Activated naive CD8-positive, alpha-beta T cell treated with anti-CD3 and anti-CD28 coated beads, Interleukin-2, amount 50 U/mL, for 24 hours (primary cell): ENCODE measurements at regions not wholly inside any gene's neighbourhood (a gene's known extent, or its start where the extent isn't known, plus 50 kb on each side); places are given as distances from the start of the nearest gene placed in this dataset.
"Not testable (repeated sequence)": the region's sequence is repeated elsewhere in the genome, so short reads cannot be mapped to it uniquely, and the experiment has no call there.

ENCODE experiments used
- ATAC-seq: fragments of 150-1000 bp; cut with Tn5 transposase; one replicate; pipeline ENCODE4 v1.10.0; 2021
- DNase-seq: peaks from one replicate; pipeline ENCODE4 v3.0.0; 2021
- H3K27ac Mint-ChIP-seq: one replicate; pipeline ENCODE4 v1.8.0; 2021; ENCODE audit warnings: mild to moderate bottlenecking, mixed read lengths
- H3K27me3 Mint-ChIP-seq: one replicate; pipeline ENCODE4 v1.8.0; 2021; ENCODE audit warnings: mixed read lengths
- H3K36me3 Mint-ChIP-seq: one replicate; pipeline ENCODE4 v1.8.0; 2021; ENCODE audit warnings: low read depth, mixed read lengths
- H3K4me1 Mint-ChIP-seq: one replicate; pipeline ENCODE4 v1.8.0; 2021; ENCODE audit warnings: mixed read lengths
- H3K4me3 Mint-ChIP-seq: one replicate; pipeline ENCODE4 v1.8.0; 2021; ENCODE audit warnings: mild to moderate bottlenecking, moderate library complexity, mixed read lengths
- H3K9me3 Mint-ChIP-seq: one replicate; pipeline ENCODE4 v1.8.0; 2021; ENCODE audit warnings: mixed read lengths

DNA sequence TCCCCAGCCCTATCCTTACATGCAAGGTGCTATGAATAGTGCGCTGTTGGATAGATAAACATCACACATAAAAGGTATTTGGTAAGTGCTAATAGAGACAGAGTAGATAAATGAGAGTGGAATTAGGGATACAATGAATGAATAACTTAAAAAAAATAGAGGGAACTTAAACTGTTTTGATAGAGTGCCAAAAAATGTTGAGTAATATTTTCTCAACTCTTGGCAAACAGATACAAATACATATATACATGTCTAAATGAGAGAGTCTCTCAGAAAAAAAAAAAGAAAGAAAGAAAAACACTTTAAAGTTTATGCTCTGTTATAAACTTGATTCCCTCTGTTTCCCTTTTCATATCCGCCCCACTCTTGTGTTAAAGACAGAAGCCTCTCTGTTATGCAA is 667.4 kb downstream of the ROBO2 start:
- no peaks in the 10 kb centered on the region for H3K9me3 Mint-ChIP-seq
- no peak overlapping the region for H3K27ac Mint-ChIP-seq
- H3K27me3 Mint-ChIP-seq = no peaks in the 10 kb centered on the region
- no peak for DNase-seq
- ATAC-seq = no peak
- no peaks in the 10 kb centered on the region for H3K36me3 Mint-ChIP-seq
- no peaks in the 10 kb centered on the region for H3K4me1 Mint-ChIP-seq
- H3K4me3 Mint-ChIP-seq = no peak overlapping the region

GRCh38 chr3:77709155-77709554 is 669.3 kb downstream of the ROBO2 start:
- H3K4me1 Mint-ChIP-seq = no peaks in the 10 kb centered on the region
- no peak overlapping the region for H3K27ac Mint-ChIP-seq
- H3K27me3 Mint-ChIP-seq = no peaks in the 10 kb centered on the region
- no peaks in the 10 kb centered on the region for H3K36me3 Mint-ChIP-seq
- no peak overlapping the region for H3K4me3 Mint-ChIP-seq
- DNase-seq = no peak
- H3K9me3 Mint-ChIP-seq = no peaks in the 10 kb centered on the region
- ATAC-seq = no peak

- no peaks in the 10 kb centered on the region for H3K4me1 Mint-ChIP-seq
- no peak overlapping the region for H3K4me3 Mint-ChIP-seq
- no peaks in the 10 kb centered on the region for H3K36me3 Mint-ChIP-seq
- H3K9me3 Mint-ChIP-seq = peaks cover 5% of the 10 kb centered on the region
- no peak overlapping the region for H3K27ac Mint-ChIP-seq
- ATAC-seq (no peak), DNase-seq (no peak)
- H3K27me3 Mint-ChIP-seq = no peaks in the 10 kb centered on the region
These were observed 678.4 kb downstream of the ROBO2 start for GRCh38 chr3:77718311-77718710.

- H3K4me3 Mint-ChIP-seq = no peak overlapping the region
These were observed 680.6 kb downstream of the ROBO2 start for GRCh38 chr3:77720460-77720971.

GRCh38 chr3:77726517-77726916 is 686.6 kb downstream of the ROBO2 start:
- no peak overlapping the region for H3K27ac Mint-ChIP-seq
- H3K27me3 Mint-ChIP-seq = no peaks in the 10 kb centered on the region
- ATAC-seq = no peak
- no peak overlapping the region for H3K4me3 Mint-ChIP-seq
- H3K9me3 Mint-ChIP-seq = peaks cover 11% of the 10 kb centered on the region
- H3K4me1 Mint-ChIP-seq = no peaks in the 10 kb centered on the region
- H3K36me3 Mint-ChIP-seq = no peaks in the 10 kb centered on the region
- DNase-seq = no peak

More at GRCh38 chr3:77720460-77720971, 680.6 kb downstream of the ROBO2 start:
- Mint-ChIP-seq H3K4me1 (no peaks in the 10 kb centered on the region), H3K9me3 (peaks cover 9% of the 10 kb centered on the region), H3K36me3 (no peaks in the 10 kb centered on the region), H3K27me3 (no peaks in the 10 kb centered on the region), H3K27ac (no peak overlapping the region)
- ATAC-seq (no peak), DNase-seq (no peak)

GRCh38 chr3:77746048-77746447 is 706.1 kb downstream of the ROBO2 start:
- H3K4me1 Mint-ChIP-seq = no peaks in the 10 kb centered on the region
- no peak overlapping the region for H3K4me3 Mint-ChIP-seq
- peaks cover 23% of the 10 kb centered on the region for H3K9me3 Mint-ChIP-seq
- no peaks in the 10 kb centered on the region for H3K27me3 Mint-ChIP-seq
- DNase-seq = no peak
- no peak for ATAC-seq
- H3K36me3 Mint-ChIP-seq = no peaks in the 10 kb centered on the region
- H3K27ac Mint-ChIP-seq = no peak overlapping the region

DNA sequence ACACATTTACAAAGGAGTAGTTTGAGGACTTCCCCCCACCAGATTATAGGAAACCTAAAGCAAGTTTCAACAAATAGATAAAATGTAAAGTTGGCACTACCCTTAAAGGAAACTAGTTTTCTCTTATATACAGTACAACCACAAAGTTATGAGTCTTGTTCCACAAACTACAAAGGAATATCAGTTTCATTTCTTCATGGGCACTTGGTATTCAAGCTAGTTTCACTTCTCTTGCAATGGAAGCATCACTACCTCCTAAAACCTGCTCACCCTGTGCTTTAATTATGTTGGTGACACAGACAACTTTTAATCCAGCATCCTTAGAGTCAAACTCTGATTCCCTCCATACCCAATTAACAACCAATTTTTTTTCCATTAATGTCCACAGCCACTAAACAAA is 707.0 kb downstream of the ROBO2 start:
- no peaks in the 10 kb centered on the region for H3K4me1 Mint-ChIP-seq
- no peaks in the 10 kb centered on the region for H3K36me3 Mint-ChIP-seq
- no peaks in the 10 kb centered on the region for H3K27me3 Mint-ChIP-seq
- DNase-seq (no peak), ATAC-seq (no peak)
- H3K9me3 Mint-ChIP-seq = peaks cover 23% of the 10 kb centered on the region
- no peak overlapping the region for H3K27ac Mint-ChIP-seq
- H3K4me3 Mint-ChIP-seq = no peak overlapping the region

DNA sequence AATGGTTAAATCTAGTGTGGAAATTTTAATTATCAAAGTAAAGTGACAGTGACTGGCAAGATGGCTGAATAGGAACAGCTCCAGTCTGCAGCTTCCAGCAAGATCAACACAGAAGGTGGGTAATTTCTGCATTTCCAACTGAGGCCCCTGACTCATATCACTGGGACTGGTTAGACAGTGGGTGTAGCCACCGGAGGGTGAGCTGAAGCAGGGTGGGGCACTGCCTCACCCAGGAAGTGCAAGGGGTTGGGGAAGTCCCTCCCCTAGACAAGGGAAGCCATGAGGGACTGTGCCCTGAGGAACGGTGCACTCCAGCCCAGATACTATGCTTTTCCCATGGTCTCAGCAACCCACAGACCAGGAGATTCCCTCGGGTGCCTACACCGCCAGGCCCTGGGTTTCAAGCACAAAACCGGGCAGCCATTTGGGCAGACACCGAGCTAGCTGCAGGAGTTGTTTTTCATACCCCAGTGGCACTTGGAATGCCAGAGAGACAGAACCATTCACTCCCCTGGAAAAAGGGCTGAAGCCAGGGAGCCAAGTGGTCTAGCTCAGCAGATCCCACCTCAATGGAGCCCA is 716.6 kb downstream of the ROBO2 start:
- H3K9me3 Mint-ChIP-seq = peaks cover 20% of the 10 kb centered on the region
- not testable (repeated sequence) for ATAC-seq, H3K4me1 Mint-ChIP-seq, H3K36me3 Mint-ChIP-seq, DNase-seq, H3K27me3 Mint-ChIP-seq, H3K4me3 Mint-ChIP-seq, H3K27ac Mint-ChIP-seq

- Mint-ChIP-seq H3K27me3 (no peaks in the 10 kb centered on the region), H3K27ac (no peak overlapping the region), H3K36me3 (peaks cover 2% of the 10 kb centered on the region), H3K9me3 (peaks cover 24% of the 10 kb centered on the region), H3K4me1 (no peaks in the 10 kb centered on the region), H3K4me3 (no peak overlapping the region)
- DNase-seq (no peak), ATAC-seq (no peak)
These were observed 732.6 kb downstream of the ROBO2 start for GRCh38 chr3:77772459-77772858.

DNA sequence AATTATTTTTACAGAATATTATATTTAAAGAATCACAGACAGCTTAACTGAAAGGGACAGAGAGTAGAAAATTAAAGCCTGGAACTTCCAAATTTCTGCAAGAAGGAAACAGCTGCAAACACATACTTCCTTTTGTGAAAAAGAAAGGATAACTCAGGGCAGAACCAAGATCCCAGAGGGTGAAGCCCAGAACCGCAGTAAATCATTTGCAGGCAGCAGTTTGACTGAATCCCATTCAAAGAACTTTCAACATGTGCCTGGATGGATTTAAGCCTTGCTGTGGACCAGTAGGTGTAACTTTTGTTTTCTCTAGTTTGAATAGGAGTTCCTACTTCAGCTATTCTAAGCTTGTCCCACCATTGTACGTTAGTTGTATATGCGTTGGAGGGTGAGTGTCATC is 733.2 kb downstream of the ROBO2 start:
- Mint-ChIP-seq H3K36me3 (peaks cover 2% of the 10 kb centered on the region), H3K9me3 (peaks cover 24% of the 10 kb centered on the region), H3K27ac (no peak overlapping the region), H3K4me1 (no peaks in the 10 kb centered on the region), H3K27me3 (no peaks in the 10 kb centered on the region), H3K4me3 (no peak overlapping the region)
- no peak for DNase-seq
- ATAC-seq = no peak

DNA sequence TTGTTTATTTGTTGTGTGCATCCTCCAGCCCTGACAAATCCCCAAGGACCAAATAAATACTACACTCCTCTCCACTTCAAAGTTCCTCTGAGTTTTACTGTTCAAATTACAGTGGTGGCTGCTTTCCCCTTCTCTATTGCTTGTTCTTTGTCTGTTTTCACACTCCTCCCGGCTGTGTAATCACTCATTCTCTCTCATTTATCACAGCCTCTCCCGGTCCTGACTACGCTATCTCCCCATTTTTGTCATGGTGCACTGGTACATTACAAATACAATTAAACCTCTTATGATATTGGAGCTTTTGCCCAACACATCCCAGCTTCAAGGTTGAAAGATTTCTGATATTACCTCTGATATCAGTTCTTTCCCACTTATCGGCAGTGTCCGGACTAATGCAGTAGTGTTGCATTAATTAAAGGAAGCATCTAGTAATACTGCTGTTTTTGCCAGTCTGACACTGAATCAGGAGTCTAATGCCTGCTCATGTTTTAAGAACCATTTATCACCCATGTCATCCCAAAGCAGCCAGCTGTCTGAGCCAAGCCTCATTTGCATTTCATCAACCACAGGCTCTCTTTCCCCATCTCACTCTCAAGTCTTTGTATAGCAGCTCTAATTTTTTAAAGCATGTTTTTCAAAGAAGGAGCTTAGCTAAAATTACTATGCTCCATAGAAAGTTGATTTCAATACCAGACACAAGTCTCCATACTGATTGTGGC is 740.5 kb downstream of the ROBO2 start:
- Mint-ChIP-seq H3K9me3 (peaks cover 13% of the 10 kb centered on the region), H3K4me1 (no peaks in the 10 kb centered on the region), H3K4me3 (no peak overlapping the region), H3K27ac (no peak overlapping the region), H3K36me3 (no peaks in the 10 kb centered on the region), H3K27me3 (no peaks in the 10 kb centered on the region)
- ATAC-seq (no peak), DNase-seq (no peak)

DNA sequence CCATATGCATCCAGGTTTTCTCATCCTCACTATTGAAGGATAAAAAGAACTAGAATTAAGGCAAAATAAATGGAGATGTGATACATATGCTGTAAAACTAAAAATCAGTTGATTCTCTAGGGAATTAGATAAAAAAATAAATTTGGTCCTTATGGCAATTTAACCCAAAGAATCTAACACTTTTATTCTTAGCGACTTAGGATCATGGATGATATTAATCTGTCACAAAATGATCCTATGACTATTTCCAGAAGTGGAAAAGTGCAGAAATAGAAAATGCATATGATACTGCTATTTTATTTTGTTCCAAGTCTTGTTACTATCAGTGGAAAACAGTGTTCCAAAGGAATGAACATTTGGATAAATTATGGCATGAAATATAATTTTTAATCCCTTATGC is 746.3 kb downstream of the ROBO2 start:
- Mint-ChIP-seq H3K36me3 (no peaks in the 10 kb centered on the region), H3K9me3 (peaks cover 3% of the 10 kb centered on the region), H3K27ac (no peak overlapping the region), H3K4me3 (no peak overlapping the region), H3K4me1 (no peaks in the 10 kb centered on the region), H3K27me3 (no peaks in the 10 kb centered on the region)
- DNase-seq (no peak), ATAC-seq (no peak)

GRCh38 chr3:77795013-77795412 is 755.1 kb downstream of the ROBO2 start:
- no peaks in the 10 kb centered on the region for H3K27me3 Mint-ChIP-seq
- no peak overlapping the region for H3K27ac Mint-ChIP-seq
- no peaks in the 10 kb centered on the region for H3K36me3 Mint-ChIP-seq
- H3K4me3 Mint-ChIP-seq = no peak overlapping the region
- no peaks in the 10 kb centered on the region for H3K4me1 Mint-ChIP-seq
- DNase-seq = no peak
- H3K9me3 Mint-ChIP-seq = peaks cover 7% of the 10 kb centered on the region
- ATAC-seq = no peak

GRCh38 chr3:77799278-77799677 is 759.4 kb downstream of the ROBO2 start:
- Mint-ChIP-seq H3K9me3 (peaks cover 7% of the 10 kb centered on the region), H3K4me3 (no peak overlapping the region), H3K27ac (no peak overlapping the region), H3K36me3 (no peaks in the 10 kb centered on the region), H3K27me3 (no peaks in the 10 kb centered on the region), H3K4me1 (no peaks in the 10 kb centered on the region)
- DNase-seq = no peak
- ATAC-seq = no peak

- DNase-seq (no peak), ATAC-seq (no peak)
- Mint-ChIP-seq H3K4me1 (no peaks in the 10 kb centered on the region), H3K36me3 (no peaks in the 10 kb centered on the region), H3K9me3 (peaks cover 10% of the 10 kb centered on the region), H3K27me3 (no peaks in the 10 kb centered on the region), H3K4me3 (no peak overlapping the region), H3K27ac (no peak overlapping the region)
These were observed 761.0 kb downstream of the ROBO2 start for GRCh38 chr3:77800893-77801292.
